Activated T-cell treated with anti-CD3 and anti-CD28 coated beads for 48 hours (primary cell): ENCODE measurements at regions not wholly inside any gene's neighbourhood (a gene's known extent, or its start where the extent isn't known, plus 50 kb on each side); places are given as distances from the start of the nearest gene placed in this dataset.

Experiments
- DNase-seq: peaks from one replicate; pipeline ENCODE4 v3.0.0-alpha.2; 2020; ENCODE audit warnings: low read depth

GRCh38 chr22:47759909-47760308, 997.5 kb downstream of the TBC1D22A start:
- DNase-seq, result no peak

- no peak for DNase-seq
Observed at GRCh38 chr22:47757741-47758140, 995.3 kb downstream of the TBC1D22A start.

GRCh38 chr22:47750086-47750485, 987.6 kb downstream of the TBC1D22A start:
- no peak for DNase-seq

DNA sequence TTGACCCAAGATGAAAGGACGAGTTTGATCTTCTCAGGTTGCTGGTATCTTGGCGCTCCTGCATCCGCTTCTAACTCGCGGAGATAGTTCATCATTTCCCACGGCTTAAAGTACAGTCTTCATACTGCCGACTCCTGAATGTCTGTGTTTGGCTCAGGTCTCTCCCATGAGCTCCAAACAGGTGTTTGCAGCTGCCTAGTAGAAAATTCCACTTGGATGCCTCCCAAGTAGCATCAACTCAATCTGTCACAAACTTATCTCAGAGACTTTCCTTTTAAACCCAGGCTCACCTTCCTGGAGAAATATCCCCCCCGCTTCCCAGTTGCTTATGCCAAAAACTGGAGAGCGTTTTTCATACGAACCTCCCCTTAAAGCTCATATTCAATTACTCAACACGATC, 986.5 kb downstream of the TBC1D22A start:
- no peak for DNase-seq

- DNase-seq, result no peak
Observed at GRCh38 chr22:47748271-47748670, 985.8 kb downstream of the TBC1D22A start.

- no peak for DNase-seq
Observed at GRCh38 chr22:47740109-47740805, 977.8 kb downstream of the TBC1D22A start.

- DNase-seq, result no peak
Observed at GRCh38 chr22:47739291-47740015, 977.0 kb downstream of the TBC1D22A start.

GRCh38 chr22:47738472-47739013, 976.1 kb downstream of the TBC1D22A start:
- DNase-seq, result no peak

DNA sequence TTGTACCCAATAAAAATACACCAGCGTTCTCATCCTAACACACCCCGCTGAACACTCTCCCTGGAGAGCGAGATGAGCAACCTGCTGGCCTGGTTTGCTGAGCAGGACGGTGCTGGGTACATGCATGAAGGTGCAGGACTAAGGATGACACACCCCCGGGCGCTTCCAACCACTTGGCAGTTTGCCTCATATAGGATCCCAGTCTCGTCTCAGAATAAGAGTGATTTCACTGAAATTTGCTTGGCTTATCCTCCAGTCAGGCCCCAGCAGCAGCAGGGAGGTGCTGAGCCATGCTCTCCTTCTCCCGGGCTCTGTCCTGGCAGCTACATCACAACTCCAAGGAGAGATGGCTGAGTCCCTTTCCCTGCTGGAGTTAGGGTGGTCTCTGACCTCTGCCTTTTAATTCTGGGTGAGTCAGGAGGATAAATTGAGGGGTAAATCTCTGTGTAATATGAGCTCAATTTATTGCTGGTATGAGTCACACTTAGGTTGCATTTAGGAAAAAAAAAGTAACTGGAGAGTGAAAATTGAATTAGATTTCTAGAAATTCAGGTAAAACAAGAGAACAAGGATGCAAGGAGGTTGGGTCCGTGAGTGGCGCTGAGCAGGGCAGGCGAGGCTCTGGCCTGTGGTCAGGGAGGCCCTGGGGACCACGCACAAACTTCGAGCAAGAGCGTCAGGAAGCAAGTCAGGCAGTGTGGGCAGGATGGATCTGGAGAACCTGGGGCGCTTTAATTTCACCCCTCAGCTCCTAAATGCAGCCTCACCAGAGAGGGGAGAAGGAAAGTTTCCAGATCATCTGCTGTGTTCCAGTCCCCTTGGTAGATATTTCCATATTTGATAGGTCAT, 974.0 kb downstream of the TBC1D22A start:
- no peak for DNase-seq

DNA sequence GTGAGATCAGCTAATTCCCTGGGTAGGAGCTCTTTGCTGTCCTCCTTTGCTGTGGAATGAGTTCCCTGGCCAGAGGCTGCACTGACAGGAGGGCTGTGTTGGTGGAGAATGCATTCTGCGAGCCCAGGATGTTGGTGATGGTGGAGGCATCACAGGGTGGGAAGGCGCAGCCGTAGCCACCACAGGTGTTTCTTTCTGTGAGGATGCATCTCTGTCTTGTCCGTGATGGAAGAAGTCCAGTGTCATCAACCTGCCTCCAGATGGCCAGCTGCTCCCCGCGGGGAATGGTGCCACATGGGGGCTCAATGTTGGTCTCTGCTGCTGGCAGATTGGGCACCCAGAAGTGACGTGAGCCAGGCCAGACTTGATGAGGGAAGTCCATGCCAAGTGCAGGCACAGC, 972.1 kb downstream of the TBC1D22A start:
- no peak for DNase-seq

DNA sequence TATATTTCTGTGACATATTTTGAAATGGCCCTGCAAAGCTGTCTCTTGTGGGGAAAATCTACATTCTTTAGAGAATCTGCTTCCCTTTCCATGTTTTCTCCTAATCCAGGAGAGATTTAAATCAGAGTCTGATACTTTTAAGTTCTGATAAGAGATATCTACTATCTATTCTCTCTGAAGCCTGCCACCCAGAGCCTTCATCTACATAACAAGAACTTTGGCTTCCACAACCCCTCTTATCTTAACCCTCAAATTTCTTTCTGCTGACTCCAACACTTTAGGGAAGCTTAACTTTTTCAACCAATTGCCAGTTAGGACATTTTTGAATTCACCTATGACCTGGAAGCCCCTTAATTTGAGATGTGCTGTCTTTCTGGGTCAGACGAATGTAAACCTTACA, 965.2 kb downstream of the TBC1D22A start:
- DNase-seq, result no peak

- DNase-seq, result no peak
Observed at GRCh38 chr22:47724751-47725150, 962.3 kb downstream of the TBC1D22A start.

- no peak for DNase-seq
Observed at GRCh38 chr22:47724030-47724429, 961.6 kb downstream of the TBC1D22A start.

DNA sequence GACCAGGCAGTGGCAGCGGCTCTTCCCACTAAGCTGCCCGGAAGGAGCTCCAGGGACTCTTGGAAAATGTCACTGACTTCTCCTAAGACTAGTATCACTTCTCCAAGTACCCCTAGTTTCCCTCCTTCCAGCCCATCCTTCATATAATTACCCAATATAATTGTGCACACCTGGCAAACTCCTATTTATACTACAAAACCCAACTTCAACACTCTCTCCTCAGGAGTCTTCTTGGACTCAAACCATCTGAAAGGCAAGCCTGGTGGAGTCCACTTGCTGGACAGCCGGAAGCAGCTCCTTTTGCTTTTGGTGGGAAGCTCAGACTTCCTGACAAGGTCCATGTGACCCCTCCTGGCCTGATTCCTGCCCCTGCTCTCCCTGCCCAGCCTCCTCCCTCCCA, 955.9 kb downstream of the TBC1D22A start:
- no peak for DNase-seq

- DNase-seq, result no peak
Observed at GRCh38 chr22:47716890-47717615, 954.6 kb downstream of the TBC1D22A start.

- no peak for DNase-seq
Observed at GRCh38 chr22:47715866-47716578, 953.6 kb downstream of the TBC1D22A start.

- no peak for DNase-seq
Observed at GRCh38 chr22:47713941-47714340, 951.5 kb downstream of the TBC1D22A start.

DNA sequence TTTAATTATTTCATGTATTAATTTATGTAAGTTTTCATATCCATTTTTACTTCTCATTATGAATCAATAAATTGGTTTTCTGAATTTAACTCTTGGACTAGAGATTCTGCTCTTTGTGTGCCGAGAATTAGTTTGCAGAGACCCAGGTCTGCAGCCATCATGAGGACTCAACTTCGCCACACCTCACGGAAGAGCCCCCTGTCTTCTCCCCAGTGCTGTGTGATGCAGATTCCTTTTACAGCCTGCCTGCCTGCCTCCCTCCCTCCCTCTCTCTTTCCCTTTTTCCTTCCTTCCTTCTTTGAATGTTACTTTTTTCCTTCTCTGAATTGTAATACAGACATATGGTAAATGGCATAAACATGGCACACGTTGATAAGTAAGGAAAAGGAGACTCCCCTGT, 947.7 kb downstream of the TBC1D22A start:
- DNase-seq, result no peak

GRCh38 chr22:47705350-47705749, 942.9 kb downstream of the TBC1D22A start:
- no peak for DNase-seq

- DNase-seq, result no peak
Observed at GRCh38 chr22:47698906-47699305, 936.5 kb downstream of the TBC1D22A start.

- no peak for DNase-seq
Observed at GRCh38 chr22:47697861-47698260, 935.4 kb downstream of the TBC1D22A start.
